ENCODE measurements at regions not wholly inside any gene's neighbourhood (a gene's known extent, or its start where the extent isn't known, plus 50 kb on each side); places are given as distances from the start of the nearest gene placed in this dataset.
"Not testable (repeated sequence)": the region's sequence is repeated elsewhere in the genome, so short reads cannot be mapped to it uniquely, and the experiment has no call there.

GRCh38 chr7:156514851-156515250 lies 125.7 kb upstream of the RNF32 start:
- no peak for DNase-seq

DNA sequence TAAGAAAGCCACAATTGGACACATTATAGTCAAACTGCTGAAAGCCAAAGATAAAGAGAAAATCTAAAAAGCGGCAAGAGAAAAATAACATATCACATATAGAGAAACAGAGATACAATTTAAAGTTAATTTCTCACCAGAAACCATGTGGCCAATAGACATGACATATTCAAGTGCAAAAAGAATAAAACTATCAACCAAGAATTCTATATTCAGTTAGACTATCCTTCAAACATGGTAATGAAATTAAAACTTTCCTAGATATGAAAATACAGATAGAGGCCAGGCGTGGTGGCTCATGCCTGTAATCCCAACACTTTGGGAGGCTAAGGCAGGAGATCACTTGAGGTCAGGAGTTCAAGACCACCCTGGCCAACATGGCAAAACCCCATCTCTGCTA lies 129.1 kb upstream of the RNF32 start:
- DNase-seq, result no peak

- no peak for DNase-seq
Measured at GRCh38 chr7:156510966-156511365, 129.6 kb upstream of the RNF32 start.

DNA sequence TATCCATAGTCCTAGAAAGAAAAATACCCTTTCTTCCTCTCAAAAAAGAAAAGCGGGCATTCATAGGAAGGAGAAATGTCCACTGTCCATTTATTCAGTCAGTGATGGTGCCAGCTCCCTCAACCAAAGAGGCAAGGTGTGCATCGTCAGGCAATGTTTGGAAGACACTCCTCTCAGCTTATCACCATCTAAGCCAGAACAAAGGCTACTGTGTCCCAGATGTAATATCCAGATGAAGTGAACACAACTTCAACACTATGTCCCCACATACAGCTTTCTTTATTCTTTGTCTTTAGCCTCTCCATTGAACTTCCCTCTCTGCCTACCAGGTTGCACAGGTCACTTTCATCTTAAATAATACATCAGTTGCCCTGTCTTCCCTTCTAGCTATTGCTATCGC lies 131.4 kb upstream of the RNF32 start:
- no peak for DNase-seq

DNA sequence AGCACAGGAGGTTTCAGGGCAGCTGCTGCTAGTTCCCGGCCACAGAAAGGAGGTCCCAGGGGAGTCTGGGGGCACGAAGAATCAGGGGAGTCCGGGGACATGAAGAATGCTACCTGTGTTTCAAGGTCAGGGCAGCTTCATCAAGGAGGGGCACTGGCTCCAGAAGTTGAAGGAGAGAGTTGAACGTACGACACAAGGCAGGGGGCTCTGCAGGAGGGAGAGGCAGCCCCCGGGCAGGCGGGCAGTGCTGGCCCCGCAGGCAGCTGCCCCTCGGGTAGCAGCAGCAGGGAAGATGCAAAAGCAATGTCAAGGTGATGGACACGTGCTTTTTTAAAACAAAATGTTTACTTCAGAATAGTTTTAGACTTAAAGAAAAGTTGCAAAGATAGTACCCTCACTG lies 134.7 kb upstream of the RNF32 start:
- DNase-seq, result no peak

DNA sequence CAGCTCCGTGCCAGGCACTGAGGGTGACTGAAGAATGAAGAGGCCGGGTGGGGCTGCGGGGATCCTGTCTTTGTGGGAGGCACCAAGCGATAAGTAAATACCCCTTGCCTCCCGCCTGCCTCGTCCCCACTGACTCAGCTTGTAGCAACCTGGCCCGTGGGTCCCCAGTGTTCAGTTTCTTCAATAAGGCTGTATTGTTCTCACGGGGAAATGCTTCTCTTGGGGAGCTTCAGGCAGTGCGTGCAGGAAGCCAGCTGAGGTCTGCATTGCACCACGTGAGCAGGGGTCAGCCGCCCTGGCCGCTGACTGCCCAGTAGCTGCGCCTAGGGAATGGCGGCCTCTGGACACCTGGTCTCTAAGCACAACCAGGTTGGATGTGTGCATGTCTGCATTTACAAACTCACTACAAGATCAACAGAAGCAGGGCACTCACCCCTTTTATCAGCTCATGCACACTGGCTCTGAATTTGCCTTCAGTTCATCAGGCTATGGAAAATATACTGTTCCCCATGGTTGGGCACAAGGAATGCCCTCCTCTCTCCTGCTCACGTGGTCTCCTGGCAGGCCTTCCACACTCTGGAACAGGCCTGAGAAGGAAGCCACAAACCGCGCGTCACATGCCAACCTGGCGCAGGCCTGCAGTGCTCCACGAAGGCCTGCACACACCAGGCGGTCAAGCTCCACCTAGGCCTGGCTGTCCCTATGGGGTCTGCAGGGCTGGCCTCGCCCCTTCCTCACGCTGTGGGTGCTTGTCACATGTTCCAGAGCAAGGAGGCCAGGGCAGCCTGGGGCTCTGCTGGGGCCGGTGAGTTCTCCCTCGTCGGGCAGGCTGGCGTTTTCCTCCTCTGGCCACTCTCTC lies 135.7 kb upstream of the RNF32 start:
- DNase-seq, result no peak

DNA sequence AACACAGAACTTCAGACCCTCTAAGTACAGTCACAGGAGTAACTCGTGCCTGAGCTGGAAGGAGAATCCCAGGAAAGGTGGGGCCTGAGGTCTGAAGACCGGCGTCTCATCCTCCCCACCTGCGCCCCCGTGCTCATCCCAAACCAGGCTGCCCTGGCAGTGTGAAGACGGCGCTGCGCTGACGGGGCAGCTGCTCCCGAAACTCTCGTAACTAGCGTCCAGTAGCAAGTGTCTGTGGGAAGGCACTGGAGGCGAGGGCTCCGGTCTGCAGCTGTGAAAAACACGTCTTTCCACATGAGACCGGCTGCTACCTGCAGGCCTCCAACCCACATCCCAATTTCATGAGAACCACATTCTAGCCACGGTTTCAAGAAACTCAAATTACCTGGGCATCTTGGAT lies 136.6 kb upstream of the RNF32 start:
- DNase-seq, result no peak

DNA sequence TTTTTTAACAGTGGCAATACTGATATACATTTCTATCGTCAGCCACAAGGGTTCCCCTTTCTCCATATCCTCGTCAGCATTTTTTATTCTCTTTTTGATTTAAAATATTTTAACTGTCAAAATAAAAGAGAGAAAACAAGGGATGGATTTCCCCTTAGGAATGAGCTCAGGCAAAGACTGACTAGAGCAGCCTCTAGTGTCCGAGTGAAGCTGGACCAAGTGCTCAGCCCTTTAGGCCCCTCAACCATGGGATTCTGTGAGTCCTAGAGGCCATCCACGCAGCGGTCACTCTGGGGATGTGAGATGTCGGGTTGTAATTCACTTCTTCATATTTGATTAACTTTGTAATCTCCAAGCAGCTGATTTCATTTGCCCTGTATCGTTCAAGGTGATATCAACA lies 137.4 kb upstream of the RNF32 start:
- DNase-seq, result no peak

- not testable (repeated sequence) for DNase-seq
Measured at GRCh38 chr7:156501815-156502214, 138.8 kb upstream of the RNF32 start.

DNA sequence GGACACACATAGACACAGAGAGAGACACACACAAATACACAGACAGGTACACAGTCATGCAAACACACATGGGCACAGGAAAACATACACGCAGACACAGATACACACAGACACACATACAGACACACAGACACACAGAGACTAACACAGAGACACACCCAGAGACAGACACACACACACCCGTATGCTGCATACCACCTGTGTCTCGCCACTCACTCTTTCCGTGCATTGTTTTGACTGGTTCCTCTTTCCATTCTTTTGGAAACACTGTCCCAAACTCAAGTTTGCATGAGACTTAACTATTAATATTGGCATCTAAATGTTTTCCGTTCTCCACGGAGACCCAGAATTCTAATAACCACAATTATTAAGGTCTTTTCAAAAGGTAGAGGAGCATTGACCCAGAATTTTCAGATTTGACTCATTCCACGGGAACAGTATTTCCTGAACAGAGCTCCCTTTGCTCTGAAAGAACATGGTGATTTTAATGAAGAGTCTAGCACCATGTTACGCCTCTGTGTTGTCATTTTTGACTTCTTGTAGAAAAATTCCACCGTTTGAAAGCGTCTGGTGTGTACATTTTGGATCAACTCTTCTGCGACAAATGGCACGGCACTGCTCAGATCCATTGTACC lies 141.2 kb upstream of the RNF32 start:
- DNase-seq, result no peak

DNA sequence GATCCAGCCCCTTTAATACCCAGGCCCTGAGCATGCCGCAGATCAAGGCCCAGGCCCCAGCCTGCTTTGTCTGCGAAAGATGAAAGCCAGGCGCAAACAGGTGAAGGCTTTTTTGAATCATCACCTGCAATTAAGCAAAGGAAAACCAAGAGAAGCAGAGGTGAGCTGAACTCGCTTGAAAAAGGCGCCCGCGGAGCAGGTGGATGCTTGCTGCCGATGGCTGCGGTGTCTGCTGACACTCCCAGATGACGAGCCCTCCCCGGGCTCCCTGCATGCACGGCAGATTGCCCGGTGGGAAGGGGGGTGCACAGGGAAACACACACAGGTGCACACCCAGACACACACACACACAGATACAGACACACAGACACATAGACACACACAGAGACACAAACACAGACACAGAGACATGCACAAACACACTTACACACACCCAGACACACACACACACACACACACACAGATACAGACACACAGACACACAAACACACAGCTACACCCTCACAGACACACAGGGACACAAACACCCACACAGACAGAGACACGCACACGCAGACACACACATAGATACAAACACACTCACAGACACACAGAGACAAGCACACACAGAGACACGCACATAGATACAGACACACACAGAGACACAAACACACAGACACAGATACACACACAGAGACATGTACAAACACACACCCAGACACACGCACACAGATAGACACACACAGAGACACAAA lies 142.6 kb upstream of the RNF32 start:
- no peak for DNase-seq

- DNase-seq, result no peak
Measured at GRCh38 chr7:156496865-156497264, 143.7 kb upstream of the RNF32 start.

- DNase-seq, result no peak
Measured at GRCh38 chr7:156496363-156496769, 144.2 kb upstream of the RNF32 start.

- DNase-seq, result no peak
Measured at GRCh38 chr7:156494960-156495359, 145.6 kb upstream of the RNF32 start.

- no peak for DNase-seq
Measured at GRCh38 chr7:156493942-156494341, 146.6 kb upstream of the RNF32 start.

DNA sequence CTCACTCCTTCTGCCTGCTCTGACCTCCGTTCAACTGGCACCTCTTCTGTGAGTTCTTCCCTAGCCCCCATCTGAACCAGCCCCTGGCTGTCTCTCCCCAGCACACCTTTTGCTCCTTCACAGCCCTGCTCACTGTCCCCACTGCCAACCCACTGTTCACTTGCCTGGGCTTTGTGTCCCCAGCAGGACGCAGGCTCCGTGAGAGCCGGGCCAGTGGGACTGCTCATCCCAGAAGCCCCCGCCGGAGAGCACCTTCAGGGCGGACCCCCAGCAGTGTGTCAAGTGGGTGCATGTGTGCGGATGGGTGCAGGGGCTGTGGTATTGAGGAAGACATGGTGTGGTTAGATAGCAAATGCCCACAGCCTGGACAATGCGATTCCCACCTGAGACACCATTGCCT lies 148.4 kb upstream of the RNF32 start:
- DNase-seq, result no peak

GRCh38 chr7:156491435-156491834 lies 149.1 kb upstream of the RNF32 start:
- no peak for DNase-seq

- no peak for DNase-seq
Measured at GRCh38 chr7:156490021-156490800, 150.4 kb upstream of the RNF32 start.

GRCh38 chr7:156487811-156488533 lies 152.6 kb upstream of the RNF32 start:
- no peak for DNase-seq

- DNase-seq, result no peak
Measured at GRCh38 chr7:156480671-156481070, 159.9 kb upstream of the RNF32 start.

- DNase-seq, result no peak
Measured at GRCh38 chr7:156479596-156479995, 161.0 kb upstream of the RNF32 start.

DNA sequence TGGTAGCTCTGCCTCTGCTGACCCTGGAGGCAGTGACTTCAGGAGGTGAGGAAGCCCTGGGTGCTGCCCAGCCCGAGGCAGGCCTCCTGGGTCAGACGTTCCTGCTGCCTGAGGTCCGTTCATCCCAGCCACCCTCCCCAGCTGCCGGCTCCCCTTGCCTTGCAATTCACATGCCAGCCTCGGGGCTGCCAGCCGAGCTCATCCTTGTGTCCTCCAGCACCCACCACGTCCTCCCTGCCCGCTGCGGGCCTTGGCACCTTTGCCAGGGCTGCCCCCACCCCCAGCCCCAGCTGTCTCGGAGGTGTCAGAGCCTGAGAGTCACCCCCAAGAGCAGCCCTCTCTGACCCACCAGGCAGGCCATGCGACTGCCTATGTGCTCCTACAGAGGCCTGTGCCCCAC lies 162.1 kb upstream of the RNF32 start:
- DNase-seq, result no peak

Measured in T1000 (cell line).